Endothelial cell of umbilical vein (primary cell): ENCODE measurements at regions not wholly inside any gene's neighbourhood (a gene's known extent, or its start where the extent isn't known, plus 50 kb on each side); places are given as distances from the start of the nearest gene placed in this dataset.

ENCODE experiments used
- BruUV-seq: library from RNA; stranded (reverse); fragments of 400-500 nt; replicated peaks from 2 replicates; lab custom pipeline; 2021; lab: Mats Ljungman, UMichigan
- CTCF ChIA-PET: fragments of 300-600, 350-600 bp; sonication (Branson Sonifier 250); formaldehyde crosslinking; loops from one replicate; lab custom pipeline; 2021; ENCODE audit warnings: antibody characterized with exemption, inconsistent platforms; lab: Charles Lee
- POLR2A ChIA-PET: fragments of 300-600, 350-600 bp; sonication (Branson Sonifier 250); formaldehyde crosslinking; loops from one replicate; lab custom pipeline; 2021; ENCODE audit warnings: antibody characterized with exemption, inconsistent platforms; lab: Charles Lee
- DNase-seq: peaks from one replicate; pipeline ENCODE4 v3.0.0-alpha.2; 2011; ENCODE audit warnings: low read depth, low spot score
- FAIRE-seq: peaks from 2 replicates; lab custom pipeline; 2011; peaks lifted over from hg19 to GRCh38; lab: Jason Lieb, UNC
- H2AFZ ChIP-seq: 2 replicates; pipeline ENCODE4 v1.6.0; 2012; ENCODE audit warnings: low read depth, low read length, control low read depth, inconsistent platforms
- H3K27ac ChIP-seq: 2 replicates; pipeline ENCODE4 v1.5.1; 2011; ENCODE audit warnings: low read depth, mild to moderate bottlenecking, control low read depth, low read length, moderate library complexity; ENCODE audit not compliant: insufficient read depth
- H3K27me3 ChIP-seq, 2 experiments: 2 replicates each; pipeline versions ENCODE4 v1.6.0 to v1.6.1; 2011; ENCODE audit warnings: low read length in 2 of 2, mixed read lengths in 1 of 2; ENCODE audit not compliant: control insufficient read depth in 2 of 2, insufficient read depth in 2 of 2
- H3K36me3 ChIP-seq, 2 experiments: 2 replicates in 1 of 2; 3 replicates in 1 of 2; pipeline ENCODE4 v1.5.1; 2011; ENCODE audit warnings: low read length in 2 of 2, mild to moderate bottlenecking in 1 of 2, moderate library complexity in 1 of 2; ENCODE audit not compliant: control insufficient read depth in 2 of 2, insufficient read depth in 2 of 2; ENCODE audit errors: extremely low read depth in 1 of 2
- H3K4me1 ChIP-seq: 3 replicates; pipeline ENCODE4 v1.5.1; 2011; ENCODE audit warnings: mild to moderate bottlenecking, low read length; ENCODE audit not compliant: control insufficient read depth, insufficient read depth; ENCODE audit errors: extremely low read depth
- H3K4me2 ChIP-seq: 2 replicates; pipeline ENCODE4 v1.6.1; 2011; ENCODE audit warnings: low read length, control low read depth, mixed read lengths; ENCODE audit not compliant: insufficient read depth
- H3K4me3 ChIP-seq, 3 experiments: fragments of 200-600 bp in 1 of 3; sonication (generic), shearing (Covaris generic) in 1 of 3; replicated peaks in 1 of 3; 2 replicates each; pipeline ENCODE4 v1.5.1; 2011 to 2016; ENCODE audit warnings: control low read depth in 3 of 3, low read length in 3 of 3, mild to moderate bottlenecking in 2 of 3, inconsistent platforms in 1 of 3, low read depth in 1 of 3, moderate library complexity in 1 of 3; ENCODE audit not compliant: insufficient read depth in 1 of 3
- H3K79me2 ChIP-seq: 2 replicates; pipeline ENCODE4 v1.6.0; 2012; ENCODE audit warnings: low read length, inconsistent platforms; ENCODE audit not compliant: control insufficient read depth, insufficient read depth
- H3K9ac ChIP-seq: replicated peaks from 2 replicates; pipeline ENCODE3; 2011; ENCODE audit warnings: low read length, control low read depth; ENCODE audit not compliant: insufficient read depth; ENCODE audit errors: extremely low read depth
- H3K9me1 ChIP-seq: replicated peaks from 3 replicates; pipeline ENCODE4 v1.6.0; 2011; ENCODE audit warnings: mild to moderate bottlenecking, low read length; ENCODE audit not compliant: control insufficient read depth, insufficient read depth; ENCODE audit errors: extremely low read depth
- H3K9me3 ChIP-seq: replicated peaks from 2 replicates; pipeline ENCODE4 v1.5.1; 2012; ENCODE audit warnings: low read length, inconsistent platforms; ENCODE audit not compliant: control insufficient read depth, insufficient read depth
- H4K20me1 ChIP-seq: replicated peaks from 2 replicates; pipeline ENCODE3; 2011; ENCODE audit warnings: mild to moderate bottlenecking, low read length; ENCODE audit not compliant: control insufficient read depth, insufficient read depth; ENCODE audit errors: extremely low read depth
- CTCF ChIP-seq, 2 donors: IDR thresholded peaks; 1 replicate in 1 of 2; 2 replicates in 1 of 2; pipeline ENCODE4 v1.5.1; 2011; ENCODE audit warnings: low read length in 2 of 2, mild to moderate bottlenecking in 2 of 2, moderate library complexity in 2 of 2, control low read depth in 1 of 2, inconsistent platforms in 1 of 2, low read depth in 1 of 2; ENCODE audit not compliant: insufficient read depth in 1 of 2; ENCODE audit errors: extremely low read depth in 1 of 2
- EZH2 ChIP-seq: IDR thresholded peaks from 2 replicates; pipeline ENCODE4 v1.6.1; 2012; ENCODE audit warnings: borderline replicate concordance, low read depth, mild to moderate bottlenecking, moderate library complexity, low read length, inconsistent platforms; ENCODE audit not compliant: severe bottlenecking
- FOS ChIP-seq: IDR thresholded peaks from 2 replicates; pipeline ENCODE4 v1.6.1; 2011; ENCODE audit warnings: mild to moderate bottlenecking, low read length, moderate library complexity, borderline replicate concordance; ENCODE audit not compliant: insufficient read depth
- GATA2 ChIP-seq: IDR thresholded peaks from 2 replicates; pipeline ENCODE4 v1.7.0; 2011; ENCODE audit warnings: low read depth, mild to moderate bottlenecking, moderate library complexity, mixed read lengths, low read length; ENCODE audit not compliant: insufficient read length, insufficient read depth
- JUN ChIP-seq: IDR thresholded peaks from 2 replicates; pipeline ENCODE4 v1.6.1; 2011; ENCODE audit warnings: borderline replicate concordance, low read depth; ENCODE audit not compliant: insufficient read length, insufficient read depth
- MAX ChIP-seq: IDR thresholded peaks from 2 replicates; pipeline ENCODE4 v1.6.1; 2011; ENCODE audit not compliant: insufficient read depth, insufficient read length
- MYC ChIP-seq: IDR thresholded peaks from one replicate; pipeline ENCODE4 v1.6.1; 2011; ENCODE audit warnings: mild to moderate bottlenecking, low read depth, low read length
- POLR2A ChIP-seq: IDR thresholded peaks from 2 replicates; pipeline ENCODE4 v1.6.1; 2012; ENCODE audit warnings: low read depth, mild to moderate bottlenecking, control low read depth, low read length
- POLR2AphosphoS5 ChIP-seq: IDR thresholded peaks from 2 replicates; pipeline ENCODE4 v1.6.1; 2012; ENCODE audit warnings: low read depth, mild to moderate bottlenecking, control low read depth, low read length, moderate library complexity; ENCODE audit not compliant: insufficient read depth
- dilution Hi-C: fragments of 300-500 bp; cut with MboI; formaldehyde crosslinking; loops from one replicate; pipeline ENCODE4 v1.15.0; 2019; ENCODE audit warnings: low sequenced_read_pairs; ENCODE audit not compliant: extremely low pct_ligation_motif_present
- intact Hi-C: fragments of 100-400 bp; cut with micrococcal nuclease; formaldehyde crosslinking; loops from one replicate; pipeline ENCODE4 v1.10.0; 2022

GRCh38 chrX:20746690-20747089, 480.0 kb upstream of the RPS6KA3 start:
- intact Hi-C loops, result no loop called here
- Histone ChIP-seq H3K9ac (no peak overlapping the region), H3K4me3 (no peak overlapping the region), H2AFZ (no peak overlapping the region), H3K9me1 (no peaks in the 10 kb centered on the region), H3K27me3 (no peaks in the 10 kb centered on the region), H3K4me1 (no peaks in the 10 kb centered on the region), H3K9me3 (no peaks in the 10 kb centered on the region), H4K20me1 (no peaks in the 10 kb centered on the region), H3K4me2 (no peak overlapping the region), H3K36me3 (no peaks in the 10 kb centered on the region), H3K27ac (no peak overlapping the region), H3K79me2 (no peaks in the 10 kb centered on the region)
- TF ChIP-seq CTCF (IDR thresholded peaks at IDR 0.05; ENCODE audit: extremely low read depth in 1 of 2, insufficient read depth in 1 of 2, low read depth in 1 of 2, low read length in 2 of 2), result no peak
- TF ChIP-seq MAX, result no peak
- no peak for TF ChIP-seq POLR2A
- no peak for TF ChIP-seq FOS
- no peak for TF ChIP-seq MYC
- no peak for TF ChIP-seq EZH2
- no peak for TF ChIP-seq JUN
- no peak for TF ChIP-seq GATA2
- no peak for TF ChIP-seq POLR2AphosphoS5
- BruUV-seq, result no TSS peak
- ChIA-PET CTCF (no interaction called here), POLR2A (no interaction called here)
- DNase-seq, result no peak
- dilution Hi-C loops, result no loop called here
- no peak for FAIRE-seq
